Brain microvascular endothelial cell (primary cell): ENCODE measurements at regions not wholly inside any gene's neighbourhood (a gene's known extent, or its start where the extent isn't known, plus 50 kb on each side); places are given as distances from the start of the nearest gene placed in this dataset.
A peak's percentile ranks its signal among the peaks of the same experiment; 100 is the strongest.

ENCODE experiments used
- DNase-seq: peaks from one replicate; pipeline ENCODE4 v3.0.0-alpha.2; 2020
- H3K27ac ChIP-seq: fragments of 250-450 bp; sonication (Bioruptor Pico); 2 replicates; pipeline ENCODE4 v1.5.1; 2020; ENCODE audit warnings: mild to moderate bottlenecking, moderate library complexity
- H3K27me3 ChIP-seq: fragments of 250-450 bp; sonication (Bioruptor Pico); replicated peaks from 2 replicates; pipeline ENCODE4 v1.5.1; 2020; ENCODE audit warnings: mild to moderate bottlenecking
- H3K36me3 ChIP-seq: fragments of 250-450 bp; sonication (Bioruptor Pico); replicated peaks from 2 replicates; pipeline ENCODE4 v1.5.1; 2020; ENCODE audit warnings: mild to moderate bottlenecking
- H3K4me3 ChIP-seq: 2 replicates; pipeline ENCODE4 v1.5.1; 2011; ENCODE audit warnings: low read depth, mild to moderate bottlenecking, control low read depth, low read length, moderate library complexity
- CTCF ChIP-seq: IDR thresholded peaks from 2 replicates; pipeline ENCODE4 v1.5.1; 2011; ENCODE audit warnings: low read depth, mild to moderate bottlenecking, moderate library complexity, low read length, control low read depth, inconsistent platforms; ENCODE audit errors: missing control alignments
- in situ Hi-C: cut with HindIII; loops from 2 replicates; pipeline ENCODE4 v1.10.0; 2017; ENCODE audit warnings: low sequenced_read_pairs, low pct_ligation_motif_present

- H3K27ac ChIP-seq = no peak overlapping the region
- no peaks in the 10 kb centered on the region for H3K36me3 ChIP-seq
- in situ Hi-C loops = no loop called here
- no peak for DNase-seq
- no peak for TF ChIP-seq CTCF
- H3K27me3 ChIP-seq = no peaks in the 10 kb centered on the region
- H3K4me3 ChIP-seq = no peak overlapping the region
These were observed 113.1 kb upstream of the TNC start for GRCh38 chr9:115230924-115231515.

- no peak for DNase-seq
- H3K27me3 ChIP-seq = no peaks in the 10 kb centered on the region
- in situ Hi-C loops = no loop called here
- H3K27ac ChIP-seq = no peak overlapping the region
- no peak for TF ChIP-seq CTCF
- no peaks in the 10 kb centered on the region for H3K36me3 ChIP-seq
- no peak overlapping the region for H3K4me3 ChIP-seq
These were observed 114.3 kb upstream of the TNC start for GRCh38 chr9:115232181-115232774.

GRCh38 chr9:115234094-115234493 lies 116.1 kb upstream of the TNC start:
- no peak for TF ChIP-seq CTCF
- DNase-seq = peak; percentile 84

GRCh38 chr9:115235221-115235620 lies 117.3 kb upstream of the TNC start:
- Histone ChIP-seq H3K4me3 (no peak overlapping the region), H3K27me3 (no peaks in the 10 kb centered on the region), H3K27ac (no peak overlapping the region), H3K36me3 (no peaks in the 10 kb centered on the region)
- in situ Hi-C loops = no loop called here
- no peak for TF ChIP-seq CTCF
- DNase-seq = no peak

More at GRCh38 chr9:115234094-115234493, 116.1 kb upstream of the TNC start:
- no peak overlapping the region for H3K4me3 ChIP-seq
- peak overlapping the region; percentile 10 for H3K27ac ChIP-seq
- H3K36me3 ChIP-seq = no peaks in the 10 kb centered on the region
- in situ Hi-C loops = no loop called here
- no peaks in the 10 kb centered on the region for H3K27me3 ChIP-seq

- no peak overlapping the region for H3K4me3 ChIP-seq
- TF ChIP-seq CTCF = no peak
- no peak for DNase-seq
- no peak overlapping the region for H3K27ac ChIP-seq
- in situ Hi-C loops = no loop called here
- H3K36me3 ChIP-seq = no peaks in the 10 kb centered on the region
- H3K27me3 ChIP-seq = no peaks in the 10 kb centered on the region
These were observed 119.5 kb upstream of the TNC start for GRCh38 chr9:115237385-115237998.
